Tibial artery (tissue), 4 donors: ENCODE measurements at regions not wholly inside any gene's neighbourhood (a gene's known extent, or its start where the extent isn't known, plus 50 kb on each side); places are given as distances from the start of the nearest gene placed in this dataset.

Source experiments
- DNase-seq, 2 donors: peaks; one replicate each; pipeline ENCODE4 v3.0.0-alpha.2; 2019
- H3K27ac ChIP-seq, 2 donors: fragments of 200-600 bp; sonication (generic) in 1 of 2; 1 replicate in 1 of 2; 2 replicates in 1 of 2; pipeline ENCODE4 v1.5.1; 2018 to 2019; ENCODE audit warnings: mild to moderate bottlenecking in 1 of 2
- H3K27me3 ChIP-seq, 2 donors: fragments of 200-600 bp; sonication (generic) in 1 of 2; one replicate each; pipeline versions ENCODE4 v1.5.1 to v1.6.0; 2016 to 2019
- H3K36me3 ChIP-seq, 3 donors: fragments of 200-600 bp; sonication (generic) in 2 of 3; one replicate each; pipeline ENCODE4 v1.5.1; 2016 to 2019; ENCODE audit warnings: mild to moderate bottlenecking in 2 of 3
- H3K4me1 ChIP-seq, 4 donors: fragments of 200-600 bp; sonication (generic) in 2 of 4; 1 replicate in 3 of 4; 2 replicates in 1 of 4; pipeline ENCODE4 v1.5.1; 2016 to 2019
- H3K4me3 ChIP-seq, 2 donors: fragments of 200-600 bp; sonication (generic) in 1 of 2; 1 replicate in 1 of 2; 2 replicates in 1 of 2; pipeline ENCODE4 v1.5.1; 2018 to 2019; ENCODE audit warnings: mild to moderate bottlenecking in 2 of 2
- H3K9me3 ChIP-seq, 3 donors: fragments of 200-600 bp; sonication (generic) in 1 of 3; one replicate each; pipeline ENCODE4 v1.5.1; 2016 to 2019
- intact Hi-C: fragments of 100-400 bp; cut with DNase I; formaldehyde crosslinking; loops from one replicate; pipeline ENCODE4 v1.15.0; 2023; ENCODE audit warnings: low total_unique reads
- TF ChIP-seq, protein P1 (sequence below), 2 experiments: fragments of 200-600 bp in 1 of 2; fragments of 450-650 bp in 1 of 2; IDR thresholded peaks; one replicate each; pipeline ENCODE4 v1.5.1; 2017 to 2019; ENCODE audit warnings: antibody characterized with exemption in 2 of 2, mild to moderate bottlenecking in 1 of 2, moderate library complexity in 1 of 2

GRCh38 chrX:107559506-107559905 lies 68.8 kb upstream of the PRPS1 start:
- Histone ChIP-seq H3K9me3 (no peaks in the 10 kb centered on the region), H3K27ac (no peak overlapping the region), H3K27me3 (no peaks in the 10 kb centered on the region), H3K36me3 (no peaks in the 10 kb centered on the region), H3K4me3 (no peak overlapping the region), H3K4me1 (no peaks in the 10 kb centered on the region)
- no peak for DNase-seq
- intact Hi-C loops = no loop called here
- TF ChIP-seq, protein P1, sequence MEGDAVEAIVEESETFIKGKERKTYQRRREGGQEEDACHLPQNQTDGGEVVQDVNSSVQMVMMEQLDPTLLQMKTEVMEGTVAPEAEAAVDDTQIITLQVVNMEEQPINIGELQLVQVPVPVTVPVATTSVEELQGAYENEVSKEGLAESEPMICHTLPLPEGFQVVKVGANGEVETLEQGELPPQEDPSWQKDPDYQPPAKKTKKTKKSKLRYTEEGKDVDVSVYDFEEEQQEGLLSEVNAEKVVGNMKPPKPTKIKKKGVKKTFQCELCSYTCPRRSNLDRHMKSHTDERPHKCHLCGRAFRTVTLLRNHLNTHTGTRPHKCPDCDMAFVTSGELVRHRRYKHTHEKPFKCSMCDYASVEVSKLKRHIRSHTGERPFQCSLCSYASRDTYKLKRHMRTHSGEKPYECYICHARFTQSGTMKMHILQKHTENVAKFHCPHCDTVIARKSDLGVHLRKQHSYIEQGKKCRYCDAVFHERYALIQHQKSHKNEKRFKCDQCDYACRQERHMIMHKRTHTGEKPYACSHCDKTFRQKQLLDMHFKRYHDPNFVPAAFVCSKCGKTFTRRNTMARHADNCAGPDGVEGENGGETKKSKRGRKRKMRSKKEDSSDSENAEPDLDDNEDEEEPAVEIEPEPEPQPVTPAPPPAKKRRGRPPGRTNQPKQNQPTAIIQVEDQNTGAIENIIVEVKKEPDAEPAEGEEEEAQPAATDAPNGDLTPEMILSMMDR (IDR thresholded peaks at IDR 0.05) = no peak

GRCh38 chrX:107560041-107560440 lies 68.3 kb upstream of the PRPS1 start:
- intact Hi-C loops = no loop called here

GRCh38 chrX:107560980-107561379 lies 67.3 kb upstream of the PRPS1 start:
- intact Hi-C loops = no loop called here
- TF ChIP-seq, protein P1 (IDR thresholded peaks at IDR 0.05) = no peak

More at GRCh38 chrX:107560041-107560440, 68.3 kb upstream of the PRPS1 start:
- Histone ChIP-seq H3K4me1 (no peaks in the 10 kb centered on the region), H3K27ac (no peak overlapping the region), H3K36me3 (no peaks in the 10 kb centered on the region), H3K4me3 (no peak overlapping the region), H3K27me3 (no peaks in the 10 kb centered on the region), H3K9me3 (no peaks in the 10 kb centered on the region)
- TF ChIP-seq, protein P1 (IDR thresholded peaks at IDR 0.05) = no peak
- DNase-seq = no peak

GRCh38 chrX:107561468-107562215 lies 66.7 kb upstream of the PRPS1 start:
- H3K27me3 ChIP-seq = no peaks in the 10 kb centered on the region
- no peaks in the 10 kb centered on the region for H3K4me1 ChIP-seq
- H3K9me3 ChIP-seq = no peaks in the 10 kb centered on the region
- no peak overlapping the region for H3K4me3 ChIP-seq
- no peaks in the 10 kb centered on the region for H3K36me3 ChIP-seq
- no peak for DNase-seq
- H3K27ac ChIP-seq = no peak overlapping the region
- TF ChIP-seq, protein P1 (IDR thresholded peaks at IDR 0.05) = no peak
- intact Hi-C loops = no loop called here

More at GRCh38 chrX:107560980-107561379, 67.3 kb upstream of the PRPS1 start:
- no peak overlapping the region for H3K27ac ChIP-seq
- no peaks in the 10 kb centered on the region for H3K4me1 ChIP-seq
- no peak overlapping the region for H3K4me3 ChIP-seq
- H3K27me3 ChIP-seq = no peaks in the 10 kb centered on the region
- no peaks in the 10 kb centered on the region for H3K36me3 ChIP-seq
- no peaks in the 10 kb centered on the region for H3K9me3 ChIP-seq
- DNase-seq = no peak

DNA sequence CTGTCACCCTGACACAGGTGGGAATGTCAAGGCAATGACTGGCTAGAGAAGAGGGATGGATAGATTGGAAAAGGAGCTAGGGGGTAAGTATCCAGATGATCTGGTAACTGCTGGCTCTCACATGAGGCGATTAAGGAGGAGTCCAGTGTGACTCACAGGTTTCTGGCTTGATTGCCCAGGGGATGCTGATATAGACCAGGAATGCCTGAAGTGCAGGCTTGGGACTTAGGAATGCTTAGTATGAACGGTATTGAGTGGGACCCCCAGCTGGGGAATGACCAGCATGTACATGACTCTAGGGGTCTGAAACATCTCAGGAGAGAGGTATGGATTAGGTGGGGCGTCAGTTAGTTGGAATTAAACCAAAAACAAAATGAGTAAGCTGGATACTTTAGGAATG lies 65.8 kb upstream of the PRPS1 start:
- intact Hi-C loops = no loop called here
- Histone ChIP-seq H3K27ac (no peak overlapping the region), H3K9me3 (no peaks in the 10 kb centered on the region), H3K4me1 (no peaks in the 10 kb centered on the region), H3K4me3 (no peak overlapping the region), H3K27me3 (no peaks in the 10 kb centered on the region), H3K36me3 (no peaks in the 10 kb centered on the region)
- TF ChIP-seq, protein P1 (IDR thresholded peaks at IDR 0.05) = no peak
- no peak for DNase-seq
